Chondrocyte (in vitro differentiated cells): ENCODE measurements at regions not wholly inside any gene's neighbourhood (a gene's known extent, or its start where the extent isn't known, plus 50 kb on each side); places are given as distances from the start of the nearest gene placed in this dataset.

Experiments
- DNase-seq: peaks from one replicate; pipeline ENCODE4 v3.0.0; 2021; ENCODE audit warnings: mixed read lengths, low spot score
- H3K27ac Mint-ChIP-seq: one replicate; pipeline ENCODE4 v1.8.0; 2021; ENCODE audit warnings: mild to moderate bottlenecking, moderate library complexity, mixed read lengths; ENCODE audit not compliant: unreplicated experiment
- H3K27me3 Mint-ChIP-seq: 2 replicates; pipeline ENCODE4 v1.8.0; 2021; ENCODE audit warnings: low read depth, mixed read lengths
- H3K36me3 Mint-ChIP-seq: 2 replicates; pipeline ENCODE4 v1.8.0; 2021; ENCODE audit warnings: low read depth, mixed read lengths
- H3K4me1 Mint-ChIP-seq: 2 replicates; pipeline ENCODE4 v1.8.0; 2021; ENCODE audit warnings: low read depth, mild to moderate bottlenecking, mixed read lengths
- H3K4me3 Mint-ChIP-seq: one replicate; pipeline ENCODE4 v1.8.0; 2021; ENCODE audit warnings: mild to moderate bottlenecking, moderate library complexity, mixed read lengths; ENCODE audit not compliant: unreplicated experiment
- H3K9me3 Mint-ChIP-seq: 2 replicates; pipeline ENCODE4 v1.8.0; 2021; ENCODE audit warnings: low read depth, mixed read lengths
- CTCF ChIP-seq: fragments of 200-600 bp; sonication (generic); IDR thresholded peaks from 2 replicates; pipeline ENCODE4 v1.5.0; 2021; ENCODE audit warnings: antibody characterized with exemption, mild to moderate bottlenecking, moderate library complexity

- no peak for DNase-seq
- no peaks in the 10 kb centered on the region for H3K27me3 Mint-ChIP-seq
- no peaks in the 10 kb centered on the region for H3K36me3 Mint-ChIP-seq
- TF ChIP-seq CTCF, result no peak
- no peak overlapping the region for H3K4me3 Mint-ChIP-seq
- no peaks in the 10 kb centered on the region for H3K4me1 Mint-ChIP-seq
- peaks cover 2% of the 10 kb centered on the region for H3K9me3 Mint-ChIP-seq
- no peak overlapping the region for H3K27ac Mint-ChIP-seq
Measured at GRCh38 chr12:125389061-125389697, 323.9 kb downstream of the AACS start.

- no peaks in the 10 kb centered on the region for H3K27me3 Mint-ChIP-seq
- no peak for TF ChIP-seq CTCF
- H3K4me1 Mint-ChIP-seq, result no peaks in the 10 kb centered on the region
- no peak overlapping the region for H3K27ac Mint-ChIP-seq
- no peaks in the 10 kb centered on the region for H3K36me3 Mint-ChIP-seq
- H3K9me3 Mint-ChIP-seq, result peaks cover 22% of the 10 kb centered on the region
- no peak overlapping the region for H3K4me3 Mint-ChIP-seq
- DNase-seq, result no peak
Measured at GRCh38 chr12:125393569-125393968, 328.3 kb downstream of the AACS start.

GRCh38 chr12:125395583-125396215 lies 330.5 kb downstream of the AACS start:
- no peak for DNase-seq
- H3K4me1 Mint-ChIP-seq, result no peaks in the 10 kb centered on the region
- H3K27ac Mint-ChIP-seq, result no peak overlapping the region
- H3K4me3 Mint-ChIP-seq, result no peak overlapping the region
- TF ChIP-seq CTCF, result no peak
- H3K36me3 Mint-ChIP-seq, result no peaks in the 10 kb centered on the region
- H3K27me3 Mint-ChIP-seq, result no peaks in the 10 kb centered on the region
- H3K9me3 Mint-ChIP-seq, result peaks cover 30% of the 10 kb centered on the region

GRCh38 chr12:125399489-125399888 lies 334.3 kb downstream of the AACS start:
- no peak for DNase-seq
- peaks cover 43% of the 10 kb centered on the region for H3K9me3 Mint-ChIP-seq
- H3K36me3 Mint-ChIP-seq, result peaks cover 2% of the 10 kb centered on the region
- H3K4me3 Mint-ChIP-seq, result no peak overlapping the region
- no peak overlapping the region for H3K27ac Mint-ChIP-seq
- no peak for TF ChIP-seq CTCF
- no peaks in the 10 kb centered on the region for H3K27me3 Mint-ChIP-seq
- no peaks in the 10 kb centered on the region for H3K4me1 Mint-ChIP-seq

GRCh38 chr12:125402874-125403789 lies 337.9 kb downstream of the AACS start:
- H3K9me3 Mint-ChIP-seq, result peaks cover 34% of the 10 kb centered on the region
- no peak overlapping the region for H3K4me3 Mint-ChIP-seq
- H3K27ac Mint-ChIP-seq, result no peak overlapping the region
- peak; percentile 73 for TF ChIP-seq CTCF
- no peaks in the 10 kb centered on the region for H3K4me1 Mint-ChIP-seq
- no peak for DNase-seq
- peaks cover 2% of the 10 kb centered on the region for H3K36me3 Mint-ChIP-seq
- H3K27me3 Mint-ChIP-seq, result no peaks in the 10 kb centered on the region
